Type B pancreatic cell (in vitro differentiated cells): ENCODE measurements at regions not wholly inside any gene's neighbourhood (a gene's known extent, or its start where the extent isn't known, plus 50 kb on each side); places are given as distances from the start of the nearest gene placed in this dataset.
A peak's percentile ranks its signal among the peaks of the same experiment; 100 is the strongest.

ENCODE experiments used
- DNase-seq: peaks from one replicate; pipeline ENCODE4 v3.0.0; 2021; ENCODE audit warnings: mixed read lengths; ENCODE audit not compliant: unreplicated experiment; ENCODE audit errors: extremely low spot score
- H3K27ac Mint-ChIP-seq: 2 replicates; pipeline ENCODE4 v1.8.0; 2021; ENCODE audit warnings: mild to moderate bottlenecking, mixed read lengths
- H3K27me3 Mint-ChIP-seq: 2 replicates; pipeline ENCODE4 v1.8.0; 2021; ENCODE audit warnings: mixed read lengths
- H3K36me3 Mint-ChIP-seq: 2 replicates; pipeline ENCODE4 v1.8.0; 2021; ENCODE audit warnings: mixed read lengths
- H3K4me1 Mint-ChIP-seq: one replicate; pipeline ENCODE4 v1.8.0; 2021; ENCODE audit warnings: mixed read lengths; ENCODE audit not compliant: unreplicated experiment
- H3K4me3 Mint-ChIP-seq: 2 replicates; pipeline ENCODE4 v1.8.0; 2021; ENCODE audit warnings: mild to moderate bottlenecking, mixed read lengths
- H3K9me3 Mint-ChIP-seq: 2 replicates; pipeline ENCODE4 v1.8.0; 2021; ENCODE audit warnings: mixed read lengths
- TF ChIP-seq, protein P1 (sequence below): fragments of 200-600 bp; sonication (generic); conservative IDR thresholded peaks from 2 replicates; pipeline ENCODE4 v1.5.0; 2021; ENCODE audit warnings: antibody characterized with exemption, mild to moderate bottlenecking

DNA sequence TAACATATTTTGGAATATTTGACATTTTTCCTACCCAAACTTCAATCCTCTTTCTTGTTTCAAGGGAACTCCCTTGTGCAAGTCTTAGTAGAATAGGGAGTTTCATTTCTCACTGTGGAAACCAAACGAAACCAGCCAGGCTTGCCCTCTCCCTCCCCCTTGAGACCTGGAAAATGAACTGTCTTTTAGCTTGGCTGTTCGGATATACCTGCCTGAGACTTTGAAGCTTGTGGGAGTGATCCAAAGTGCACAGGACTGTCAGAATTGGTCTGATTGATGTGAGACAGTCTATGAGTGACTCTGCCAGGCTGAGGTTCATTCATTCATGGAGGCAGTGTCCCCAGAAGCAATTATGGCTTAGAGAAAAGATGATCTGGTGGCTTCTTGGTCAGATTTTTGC is 388.1 kb downstream of the EPM2A start:
- peaks cover 32% of the 10 kb centered on the region for H3K27me3 Mint-ChIP-seq
- TF ChIP-seq, protein P1, sequence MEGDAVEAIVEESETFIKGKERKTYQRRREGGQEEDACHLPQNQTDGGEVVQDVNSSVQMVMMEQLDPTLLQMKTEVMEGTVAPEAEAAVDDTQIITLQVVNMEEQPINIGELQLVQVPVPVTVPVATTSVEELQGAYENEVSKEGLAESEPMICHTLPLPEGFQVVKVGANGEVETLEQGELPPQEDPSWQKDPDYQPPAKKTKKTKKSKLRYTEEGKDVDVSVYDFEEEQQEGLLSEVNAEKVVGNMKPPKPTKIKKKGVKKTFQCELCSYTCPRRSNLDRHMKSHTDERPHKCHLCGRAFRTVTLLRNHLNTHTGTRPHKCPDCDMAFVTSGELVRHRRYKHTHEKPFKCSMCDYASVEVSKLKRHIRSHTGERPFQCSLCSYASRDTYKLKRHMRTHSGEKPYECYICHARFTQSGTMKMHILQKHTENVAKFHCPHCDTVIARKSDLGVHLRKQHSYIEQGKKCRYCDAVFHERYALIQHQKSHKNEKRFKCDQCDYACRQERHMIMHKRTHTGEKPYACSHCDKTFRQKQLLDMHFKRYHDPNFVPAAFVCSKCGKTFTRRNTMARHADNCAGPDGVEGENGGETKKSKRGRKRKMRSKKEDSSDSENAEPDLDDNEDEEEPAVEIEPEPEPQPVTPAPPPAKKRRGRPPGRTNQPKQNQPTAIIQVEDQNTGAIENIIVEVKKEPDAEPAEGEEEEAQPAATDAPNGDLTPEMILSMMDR = no peak
- H3K9me3 Mint-ChIP-seq = no peaks in the 10 kb centered on the region
- H3K4me3 Mint-ChIP-seq = no peak overlapping the region
- H3K4me1 Mint-ChIP-seq = peaks cover 18% of the 10 kb centered on the region
- DNase-seq = no peak
- H3K27ac Mint-ChIP-seq = no peak overlapping the region
- H3K36me3 Mint-ChIP-seq = no peaks in the 10 kb centered on the region

DNA sequence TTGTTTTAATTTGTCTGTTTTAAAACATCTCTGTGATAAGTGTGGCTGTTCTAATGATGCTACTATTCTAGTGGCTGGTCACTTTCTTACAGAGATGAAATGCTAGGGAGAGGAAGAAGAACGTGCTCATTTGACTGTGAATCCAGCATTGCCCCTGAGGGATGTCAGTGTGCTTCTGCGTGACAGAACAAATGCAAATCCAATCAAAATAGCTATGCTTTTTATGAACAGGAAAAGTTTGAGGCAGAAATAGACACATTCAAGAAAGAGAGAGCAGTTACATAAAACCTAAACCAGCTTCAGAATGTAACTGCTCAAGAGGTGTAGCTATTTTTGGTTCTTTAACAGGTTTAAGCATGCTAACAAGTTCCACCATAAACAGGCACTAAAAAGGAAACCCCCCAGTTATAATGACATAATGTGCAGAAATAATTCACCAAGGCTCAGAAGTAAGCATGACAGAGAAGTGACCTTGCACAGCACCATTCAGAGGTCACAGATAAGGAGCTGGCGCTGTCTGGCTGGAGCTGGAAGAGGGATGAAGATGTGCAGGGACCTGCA is 385.3 kb downstream of the EPM2A start:
- Mint-ChIP-seq H3K27me3 (peaks cover 26% of the 10 kb centered on the region), H3K27ac (no peak overlapping the region), H3K9me3 (no peaks in the 10 kb centered on the region), H3K4me3 (no peak overlapping the region), H3K36me3 (no peaks in the 10 kb centered on the region), H3K4me1 (peaks cover 15% of the 10 kb centered on the region)
- TF ChIP-seq, protein P1 = no peak
- no peak for DNase-seq

- H3K27me3 Mint-ChIP-seq = peaks cover 21% of the 10 kb centered on the region
- peak overlapping the region; percentile 11 for H3K27ac Mint-ChIP-seq
- no peak for DNase-seq
- no peaks in the 10 kb centered on the region for H3K36me3 Mint-ChIP-seq
- H3K4me3 Mint-ChIP-seq = no peak overlapping the region
- no peaks in the 10 kb centered on the region for H3K9me3 Mint-ChIP-seq
- peaks cover 15% of the 10 kb centered on the region for H3K4me1 Mint-ChIP-seq
- TF ChIP-seq, protein P1 = no peak
Measured at GRCh38 chr6:145350928-145351327, 384.4 kb downstream of the EPM2A start.

DNA sequence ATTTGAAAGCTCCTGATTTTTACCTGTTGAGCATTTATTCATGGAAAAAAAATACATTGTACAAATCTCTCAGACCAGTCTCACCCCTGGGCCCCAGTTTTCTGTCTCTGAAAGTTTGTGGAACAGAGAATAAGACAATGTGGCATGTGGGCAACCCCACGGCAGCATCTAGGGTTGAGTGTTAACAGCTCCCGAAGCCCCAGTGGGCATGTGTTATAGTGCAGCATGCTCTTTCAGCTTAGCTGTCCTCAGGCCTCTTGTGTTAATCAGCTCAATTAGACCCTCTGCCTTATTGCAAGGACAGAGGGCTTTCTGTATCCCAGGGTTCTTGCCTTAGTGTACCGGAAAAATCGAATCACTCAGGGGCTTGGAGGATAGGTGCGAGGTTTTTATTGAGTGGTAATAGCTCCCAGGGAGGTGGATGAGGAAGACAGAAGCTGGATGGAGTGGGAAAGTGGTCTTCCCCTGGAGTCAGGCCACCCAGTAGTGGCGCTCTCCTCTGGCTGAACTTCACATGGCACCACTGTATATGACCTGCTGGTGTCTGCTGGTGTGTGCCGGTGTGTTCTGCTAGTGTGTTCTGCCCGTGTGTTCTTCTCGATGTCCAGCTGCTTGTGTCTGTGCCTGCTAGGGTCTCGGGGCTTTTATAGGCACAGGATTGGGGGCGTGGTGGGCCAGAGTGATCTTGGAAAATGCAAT is 382.8 kb downstream of the EPM2A start:
- H3K9me3 Mint-ChIP-seq = no peaks in the 10 kb centered on the region
- peaks cover 15% of the 10 kb centered on the region for H3K27me3 Mint-ChIP-seq
- no peaks in the 10 kb centered on the region for H3K36me3 Mint-ChIP-seq
- DNase-seq = no peak
- TF ChIP-seq, protein P1 = peak; percentile 24
- H3K4me1 Mint-ChIP-seq = peaks cover 15% of the 10 kb centered on the region
- H3K4me3 Mint-ChIP-seq = no peak overlapping the region
- H3K27ac Mint-ChIP-seq = no peak overlapping the region

DNA sequence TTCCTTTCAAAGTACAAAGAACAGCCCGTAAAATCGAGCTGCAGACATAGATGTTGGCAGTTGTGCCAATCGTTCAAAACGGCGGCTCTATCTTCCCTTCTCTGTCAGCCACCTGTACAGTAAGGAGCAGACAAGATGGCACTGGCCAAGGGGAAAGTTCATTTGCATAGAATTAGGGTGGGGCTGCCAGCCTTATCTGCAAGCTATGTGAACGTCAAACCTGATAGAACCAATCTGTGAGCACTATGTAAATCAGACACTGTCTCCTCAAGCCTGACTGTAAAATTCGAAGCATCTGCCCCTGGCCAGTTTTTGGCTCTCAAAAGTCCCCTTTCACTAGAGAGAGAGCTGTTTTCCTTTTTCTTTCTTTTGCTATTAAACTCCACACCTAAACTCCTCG is 374.5 kb downstream of the EPM2A start:
- H3K27me3 Mint-ChIP-seq = no peaks in the 10 kb centered on the region
- H3K36me3 Mint-ChIP-seq = no peaks in the 10 kb centered on the region
- H3K9me3 Mint-ChIP-seq = no peaks in the 10 kb centered on the region
- no peak overlapping the region for H3K27ac Mint-ChIP-seq
- no peak overlapping the region for H3K4me3 Mint-ChIP-seq
- no peaks in the 10 kb centered on the region for H3K4me1 Mint-ChIP-seq
- TF ChIP-seq, protein P1 = no peak
- no peak for DNase-seq
